ENCODE measurements at regions not wholly inside any gene's neighbourhood (a gene's known extent, or its start where the extent isn't known, plus 50 kb on each side); places are given as distances from the start of the nearest gene placed in this dataset.

DNA sequence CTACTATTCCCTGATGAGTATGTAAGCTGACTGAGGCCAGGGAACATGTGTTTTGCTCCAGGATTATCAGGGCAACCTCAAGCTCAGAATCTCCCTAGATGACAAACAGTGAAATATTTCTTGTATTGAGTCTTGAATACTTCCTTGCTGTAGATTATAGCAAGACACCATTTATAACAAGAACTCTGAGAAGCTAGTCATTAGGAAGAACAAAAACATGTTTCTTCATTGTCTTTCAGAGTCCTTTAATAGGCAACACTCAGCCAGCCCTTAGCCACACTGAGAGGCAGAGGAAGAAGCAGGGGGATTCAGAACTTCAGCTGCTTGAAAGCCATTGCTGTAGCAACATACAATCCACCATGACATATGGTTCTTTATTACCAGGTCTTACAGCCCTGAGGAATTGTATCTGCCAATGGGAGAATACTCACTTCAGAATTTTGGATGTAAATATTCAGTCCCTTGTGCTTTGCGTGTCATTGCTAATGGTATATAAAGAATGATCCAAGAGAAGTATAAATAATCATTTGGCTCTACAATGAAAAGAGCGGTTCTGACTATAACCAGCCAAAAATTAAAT, 117.5 kb upstream of the NCKAP5 start:
- TF ChIP-seq, protein P1, sequence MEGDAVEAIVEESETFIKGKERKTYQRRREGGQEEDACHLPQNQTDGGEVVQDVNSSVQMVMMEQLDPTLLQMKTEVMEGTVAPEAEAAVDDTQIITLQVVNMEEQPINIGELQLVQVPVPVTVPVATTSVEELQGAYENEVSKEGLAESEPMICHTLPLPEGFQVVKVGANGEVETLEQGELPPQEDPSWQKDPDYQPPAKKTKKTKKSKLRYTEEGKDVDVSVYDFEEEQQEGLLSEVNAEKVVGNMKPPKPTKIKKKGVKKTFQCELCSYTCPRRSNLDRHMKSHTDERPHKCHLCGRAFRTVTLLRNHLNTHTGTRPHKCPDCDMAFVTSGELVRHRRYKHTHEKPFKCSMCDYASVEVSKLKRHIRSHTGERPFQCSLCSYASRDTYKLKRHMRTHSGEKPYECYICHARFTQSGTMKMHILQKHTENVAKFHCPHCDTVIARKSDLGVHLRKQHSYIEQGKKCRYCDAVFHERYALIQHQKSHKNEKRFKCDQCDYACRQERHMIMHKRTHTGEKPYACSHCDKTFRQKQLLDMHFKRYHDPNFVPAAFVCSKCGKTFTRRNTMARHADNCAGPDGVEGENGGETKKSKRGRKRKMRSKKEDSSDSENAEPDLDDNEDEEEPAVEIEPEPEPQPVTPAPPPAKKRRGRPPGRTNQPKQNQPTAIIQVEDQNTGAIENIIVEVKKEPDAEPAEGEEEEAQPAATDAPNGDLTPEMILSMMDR (conservative IDR thresholded peaks at IDR 0.05 in 1 of 2, IDR thresholded peaks at IDR 0.05 in 1 of 2; ENCODE audit: low read depth in 1 of 2, low read length in 2 of 2): no peak
- no peak for TF ChIP-seq EZH2 (IDR thresholded peaks at IDR 0.05; ENCODE audit: low read length, missing control alignments)
